Cardiac muscle cell (in vitro differentiated cells and primary cell): ENCODE measurements at regions not wholly inside any gene's neighbourhood (a gene's known extent, or its start where the extent isn't known, plus 50 kb on each side); places are given as distances from the start of the nearest gene placed in this dataset.
A peak's percentile ranks its signal among the peaks of the same experiment; 100 is the strongest.
"Not testable (repeated sequence)": the region's sequence is repeated elsewhere in the genome, so short reads cannot be mapped to it uniquely, and the experiment has no call there.

Experiments used
- DNase-seq, 2 donors: peaks; one replicate each; pipeline versions ENCODE4 v3.0.0 to v3.0.0-alpha.2; 2010 to 2017; ENCODE audit warnings: low read depth in 1 of 2, low spot score in 1 of 2
- H3K27ac ChIP-seq: fragments of 200-600 bp; sonication (generic); 2 replicates; pipeline ENCODE4 v1.5.1; 2016
- H3K27me3 ChIP-seq: fragments of 200-600 bp; sonication (generic); 2 replicates; pipeline ENCODE4 v1.6.0; 2016; ENCODE audit warnings: control low read depth
- H3K36me3 ChIP-seq: fragments of 200-600 bp; sonication (generic); 2 replicates; pipeline ENCODE4 v1.5.1; 2016; ENCODE audit warnings: control low read depth
- H3K4me1 ChIP-seq: fragments of 200-600 bp; sonication (generic); 2 replicates; pipeline ENCODE4 v1.8.1; 2017; ENCODE audit warnings: low read depth, mild to moderate bottlenecking, mixed run types
- H3K4me3 ChIP-seq: fragments of 200-600 bp; sonication (generic); 2 replicates; pipeline ENCODE4 v1.5.1; 2016; ENCODE audit warnings: mild to moderate bottlenecking
- H3K9me3 ChIP-seq: fragments of 200-600 bp; sonication (generic); 2 replicates; pipeline ENCODE4 v1.5.1; 2017; ENCODE audit warnings: low read depth, mild to moderate bottlenecking, control low read depth
- CTCF ChIP-seq: IDR thresholded peaks from 2 replicates; pipeline ENCODE4 v1.5.1; 2012; ENCODE audit warnings: low read depth, mild to moderate bottlenecking, low read length

GRCh38 chr15:93941697-93942096, 289.7 kb upstream of the MCTP2 start:
- TF ChIP-seq CTCF = no peak
- no peaks in the 10 kb centered on the region for H3K9me3 ChIP-seq
- no peak for DNase-seq
- no peak overlapping the region for H3K4me3 ChIP-seq
- H3K27me3 ChIP-seq = peaks cover 52% of the 10 kb centered on the region
- no peaks in the 10 kb centered on the region for H3K4me1 ChIP-seq
- H3K36me3 ChIP-seq = no peaks in the 10 kb centered on the region
- H3K27ac ChIP-seq = no peak overlapping the region

GRCh38 chr15:93940226-93940625, 291.1 kb upstream of the MCTP2 start:
- H3K4me1 ChIP-seq = no peaks in the 10 kb centered on the region
- H3K4me3 ChIP-seq = no peak overlapping the region
- H3K27ac ChIP-seq = no peak overlapping the region
- no peaks in the 10 kb centered on the region for H3K36me3 ChIP-seq
- no peak for TF ChIP-seq CTCF
- H3K27me3 ChIP-seq = peaks cover 37% of the 10 kb centered on the region
- H3K9me3 ChIP-seq = no peaks in the 10 kb centered on the region
- DNase-seq = no peak

- Histone ChIP-seq H3K27ac (no peak overlapping the region), H3K9me3 (no peaks in the 10 kb centered on the region), H3K4me1 (no peaks in the 10 kb centered on the region), H3K27me3 (peaks cover 27% of the 10 kb centered on the region), H3K36me3 (no peaks in the 10 kb centered on the region), H3K4me3 (no peak overlapping the region)
- DNase-seq = no peak
- no peak for TF ChIP-seq CTCF
These were observed 299.1 kb upstream of the MCTP2 start for GRCh38 chr15:93932164-93932776.

- Histone ChIP-seq H3K4me3 (no peak overlapping the region), H3K27me3 (peaks cover 23% of the 10 kb centered on the region), H3K4me1 (no peaks in the 10 kb centered on the region), H3K27ac (no peak overlapping the region), H3K36me3 (no peaks in the 10 kb centered on the region), H3K9me3 (no peaks in the 10 kb centered on the region)
- DNase-seq = peak in 1 of 2 donors; percentile 54
- no peak for TF ChIP-seq CTCF
These were observed 301.8 kb upstream of the MCTP2 start for GRCh38 chr15:93929375-93930094.

- no peaks in the 10 kb centered on the region for H3K9me3 ChIP-seq
- no peak overlapping the region for H3K4me3 ChIP-seq
- H3K4me1 ChIP-seq = no peaks in the 10 kb centered on the region
- H3K27ac ChIP-seq = no peak overlapping the region
- H3K36me3 ChIP-seq = no peaks in the 10 kb centered on the region
- no peak for DNase-seq
- H3K27me3 ChIP-seq = no peaks in the 10 kb centered on the region
- TF ChIP-seq CTCF = no peak
These were observed 311.2 kb upstream of the MCTP2 start for GRCh38 chr15:93920204-93920603.

GRCh38 chr15:93918801-93919200, 312.6 kb upstream of the MCTP2 start:
- not testable (repeated sequence) for H3K27ac ChIP-seq, H3K36me3 ChIP-seq, H3K4me3 ChIP-seq, H3K4me1 ChIP-seq, H3K9me3 ChIP-seq, H3K27me3 ChIP-seq
- peak in 1 of 2 donors; percentile 10 for DNase-seq
